ENCODE measurements at regions not wholly inside any gene's neighbourhood (a gene's known extent, or its start where the extent isn't known, plus 50 kb on each side); places are given as distances from the start of the nearest gene placed in this dataset.

- TF ChIP-seq CTCF (IDR thresholded peaks at IDR 0.05) = no peak
- TF ChIP-seq POLR2A (IDR thresholded peaks at IDR 0.05) = no peak
- no peak for TF ChIP-seq EP300 (IDR thresholded peaks at IDR 0.05)
Observed at GRCh38 chr20:7291946-7292345, 524.5 kb downstream of the BMP2 start.

Measured in tibial nerve (tissue), 4 donors.